HG03045 (cell line): ENCODE measurements at regions not wholly inside any gene's neighbourhood (a gene's known extent, or its start where the extent isn't known, plus 50 kb on each side); places are given as distances from the start of the nearest gene placed in this dataset.

Experiments used
- ATAC-seq: cut with Tn5 transposase; IDR thresholded peaks from one replicate; pipeline ENCODE4 v1.9.1; 2021; ENCODE audit warnings: mild to moderate bottlenecking, moderate library complexity; ENCODE audit not compliant: unreplicated experiment

DNA sequence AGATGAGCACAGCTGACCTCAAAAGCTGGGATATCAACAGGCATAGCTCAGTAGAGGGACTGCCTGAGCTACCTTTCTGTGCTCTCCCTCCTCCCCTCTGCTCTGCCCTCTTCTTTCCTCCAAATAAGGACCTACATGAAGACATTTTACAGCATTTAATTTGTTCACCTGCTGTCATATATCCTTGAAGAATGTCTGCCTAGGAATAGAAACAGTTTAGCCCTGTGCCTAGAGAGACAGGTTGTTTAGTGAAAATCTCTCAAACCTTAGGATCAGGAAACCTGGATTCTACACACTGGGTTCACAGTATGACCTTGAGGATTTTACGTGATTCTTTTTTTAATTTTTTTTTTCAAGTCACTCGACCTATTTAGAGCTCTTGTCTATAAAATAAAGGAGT, 213.0 kb upstream of the SETBP1 start:
- ATAC-seq = no peak

GRCh38 chr18:44473394-44474066, 207.2 kb upstream of the SETBP1 start:
- no peak for ATAC-seq

GRCh38 chr18:44474067-44474411, 206.6 kb upstream of the SETBP1 start:
- ATAC-seq = no peak

- no peak for ATAC-seq
These were observed 206.1 kb upstream of the SETBP1 start for GRCh38 chr18:44474591-44474990.

DNA sequence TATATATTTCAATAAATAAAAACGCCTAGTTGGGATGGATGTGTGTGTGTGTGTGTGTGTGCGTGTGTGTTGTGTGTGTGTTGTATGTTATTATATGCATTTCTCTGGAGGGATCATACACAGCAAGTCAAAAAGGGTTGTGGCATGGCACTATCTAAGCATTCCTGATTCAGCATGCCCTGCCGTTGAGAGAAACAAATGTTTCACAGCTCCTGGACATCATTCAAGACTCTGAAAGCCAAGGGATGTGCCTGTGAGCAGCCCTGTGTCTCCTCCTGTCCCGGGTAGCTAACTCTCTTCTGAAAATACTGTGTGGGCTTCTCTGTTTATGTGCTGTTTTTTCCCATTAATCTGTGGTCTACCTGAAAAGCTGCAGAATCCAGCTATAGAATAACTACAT, 197.9 kb upstream of the SETBP1 start:
- no peak for ATAC-seq

- ATAC-seq = no peak
These were observed 185.5 kb upstream of the SETBP1 start for GRCh38 chr18:44495151-44495550.

DNA sequence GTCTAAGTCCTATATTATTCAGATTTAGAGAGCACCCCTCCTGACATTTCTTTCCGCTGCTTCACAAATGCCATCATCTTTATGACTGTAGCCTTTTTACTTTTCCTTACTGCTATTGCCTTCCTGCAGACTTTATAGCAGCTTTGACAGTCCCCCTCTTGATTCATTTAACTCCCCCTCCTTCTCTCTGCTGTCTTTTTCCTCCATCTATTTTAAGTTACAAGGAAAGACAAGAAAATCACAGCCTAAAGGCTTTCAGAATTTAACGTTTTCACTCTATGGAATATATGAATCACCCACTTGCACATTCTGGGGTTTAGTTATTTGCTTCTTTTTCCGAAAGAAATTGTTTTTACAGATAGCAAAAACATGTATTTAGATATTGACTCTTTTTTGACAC, 183.4 kb upstream of the SETBP1 start:
- ATAC-seq = no peak

DNA sequence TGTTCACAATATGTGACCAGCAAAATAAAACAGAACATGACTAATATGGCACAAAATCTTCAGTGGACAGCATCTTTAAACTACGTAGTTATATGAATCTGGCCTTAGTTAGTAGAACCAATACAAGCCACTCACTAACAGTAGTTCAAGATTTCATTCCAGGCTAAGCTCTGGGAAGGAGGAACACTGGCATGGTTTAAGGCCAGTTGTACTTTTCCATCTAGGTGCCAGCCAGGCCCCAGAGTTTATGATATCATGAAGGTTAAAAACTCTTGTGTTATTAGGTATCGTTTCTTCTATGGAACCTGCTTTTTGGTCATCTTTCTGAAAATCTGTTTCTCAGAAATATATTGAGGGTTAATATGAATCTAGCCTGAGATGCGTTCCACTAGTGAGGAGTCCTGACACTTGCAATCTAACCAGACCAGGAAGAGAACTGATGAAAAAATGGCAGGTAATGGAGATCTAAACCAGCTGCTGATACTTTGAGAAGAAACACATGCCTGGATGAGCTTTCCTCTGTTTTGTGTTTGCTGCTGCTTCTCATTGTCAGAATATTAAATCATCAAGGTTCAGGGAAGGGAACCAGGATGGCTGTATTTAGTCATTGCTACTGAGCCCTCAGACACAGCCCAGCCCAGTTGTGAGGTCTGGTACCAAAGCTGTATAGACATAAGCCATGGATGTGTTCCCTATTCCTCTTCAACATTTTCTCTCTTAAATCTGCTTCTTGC, 182.8 kb upstream of the SETBP1 start:
- ATAC-seq = no peak

DNA sequence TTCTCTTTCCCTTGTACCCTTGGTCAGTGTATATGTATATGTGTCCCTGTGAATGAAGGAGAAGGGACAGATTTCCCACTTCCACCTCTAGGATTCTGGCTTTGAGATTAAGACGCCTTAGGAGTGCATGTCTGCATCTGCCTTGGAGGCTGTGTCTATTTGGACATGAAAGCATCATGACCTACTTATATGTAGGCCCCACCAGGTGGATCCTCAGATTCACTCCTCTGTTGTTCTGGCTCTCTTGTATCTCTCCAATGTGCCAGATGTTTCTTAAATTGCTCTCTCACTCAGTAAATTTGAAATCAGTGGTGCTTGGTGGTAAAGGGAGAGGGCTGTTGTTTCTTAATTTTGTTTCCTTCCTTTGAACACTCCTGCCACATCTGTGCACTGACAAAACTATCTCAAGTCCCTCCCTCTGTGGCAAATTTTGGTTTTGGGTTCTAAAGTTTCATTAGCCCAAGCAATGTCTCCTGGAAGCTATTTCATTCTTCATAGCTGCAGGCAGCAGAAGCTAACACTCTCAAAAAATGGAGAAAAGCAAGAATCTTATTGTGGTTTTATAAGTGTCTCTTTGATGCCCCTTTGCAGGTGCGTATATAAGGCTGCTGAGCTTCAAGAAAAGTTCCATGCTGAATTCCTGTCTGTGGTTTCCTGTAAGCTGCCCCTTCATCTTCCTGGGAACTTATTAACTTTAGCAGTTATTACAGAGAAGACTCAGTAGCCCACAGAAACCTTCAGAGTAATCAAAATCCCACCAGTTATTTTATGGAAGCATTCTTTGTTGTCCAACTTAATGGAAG, 179.7 kb upstream of the SETBP1 start:
- no peak for ATAC-seq

DNA sequence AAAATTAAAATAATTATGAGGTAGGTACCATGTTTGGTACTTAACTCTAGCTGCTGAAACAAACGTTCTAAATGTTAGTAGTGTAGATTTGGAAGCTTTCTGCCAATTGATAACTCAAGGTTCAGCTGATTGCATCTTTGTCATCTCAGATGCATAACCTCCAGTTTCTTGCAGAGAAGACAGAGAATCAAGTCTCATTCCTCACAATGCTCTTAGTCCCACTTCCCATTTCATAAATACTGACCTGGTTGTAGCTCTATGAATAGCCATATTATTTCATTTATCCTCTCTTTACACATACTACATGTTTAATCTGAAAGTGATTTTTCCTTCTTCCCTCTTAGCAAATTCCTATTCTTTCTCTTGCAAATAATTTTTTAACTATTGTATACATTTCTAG, 178.5 kb upstream of the SETBP1 start:
- no peak for ATAC-seq

GRCh38 chr18:44502790-44503189, 177.9 kb upstream of the SETBP1 start:
- ATAC-seq = no peak

DNA sequence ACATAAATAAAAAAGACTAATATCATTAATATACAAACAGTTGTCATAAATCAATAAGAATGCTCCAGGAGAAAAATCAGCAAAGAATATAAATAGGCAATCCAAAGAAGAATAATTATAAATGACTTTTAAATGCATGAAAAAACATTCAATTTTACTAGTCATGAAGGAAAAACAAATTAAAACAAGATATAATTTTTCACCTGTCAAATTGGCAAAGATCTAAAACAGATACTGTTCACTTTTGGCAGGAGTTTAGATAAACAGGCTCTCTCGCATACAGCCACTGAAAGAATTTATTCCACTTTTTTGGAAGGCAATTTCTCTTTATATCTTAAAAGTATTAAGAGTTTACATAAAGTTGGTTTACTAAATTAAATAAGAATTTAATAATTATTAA, 176.8 kb upstream of the SETBP1 start:
- ATAC-seq = no peak

GRCh38 chr18:44507729-44508325, 172.9 kb upstream of the SETBP1 start:
- no peak for ATAC-seq

- ATAC-seq = no peak
These were observed 172.2 kb upstream of the SETBP1 start for GRCh38 chr18:44508474-44508873.

DNA sequence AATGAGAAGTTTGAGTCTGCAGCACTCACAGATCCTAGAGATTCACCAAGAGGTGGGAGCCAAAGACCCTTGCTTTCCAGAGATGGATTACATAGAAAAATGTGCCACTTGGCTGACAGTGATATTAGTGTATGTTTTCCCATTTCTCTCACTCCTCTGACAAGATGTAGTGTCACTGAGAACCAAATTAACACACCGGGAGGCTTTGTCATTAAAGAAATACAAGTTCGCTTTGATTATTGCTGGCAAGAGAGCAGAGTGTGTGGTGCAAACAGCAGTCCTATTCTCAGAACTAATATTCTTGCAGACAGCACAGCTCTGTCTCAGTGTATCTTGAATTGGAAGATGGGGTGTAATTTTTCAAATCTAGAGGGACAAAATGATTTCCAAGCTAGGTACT, 171.6 kb upstream of the SETBP1 start:
- no peak for ATAC-seq

DNA sequence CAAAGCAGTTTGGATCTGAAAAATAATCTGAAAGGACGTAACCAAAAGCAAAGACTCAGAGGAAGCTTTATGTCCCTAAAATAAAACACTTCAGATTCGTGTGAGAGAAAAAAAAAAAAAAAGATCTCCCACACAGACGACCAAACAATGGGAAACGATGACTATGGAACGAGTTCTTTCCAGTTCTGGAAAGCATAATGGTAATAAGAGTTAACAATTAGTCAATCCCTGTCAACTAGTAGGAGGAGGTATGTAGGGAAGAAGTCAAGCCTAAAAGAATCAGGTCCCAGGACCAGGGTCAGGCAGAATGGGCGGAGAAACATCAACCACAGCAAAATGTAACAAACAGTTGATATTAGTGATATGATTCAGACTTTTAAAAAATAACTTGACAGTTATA, 170.3 kb upstream of the SETBP1 start:
- no peak for ATAC-seq

- ATAC-seq = no peak
These were observed 167.5 kb upstream of the SETBP1 start for GRCh38 chr18:44513233-44513632.

- ATAC-seq = no peak
These were observed 166.6 kb upstream of the SETBP1 start for GRCh38 chr18:44514106-44514505.

GRCh38 chr18:44514766-44515165, 165.9 kb upstream of the SETBP1 start:
- no peak for ATAC-seq

DNA sequence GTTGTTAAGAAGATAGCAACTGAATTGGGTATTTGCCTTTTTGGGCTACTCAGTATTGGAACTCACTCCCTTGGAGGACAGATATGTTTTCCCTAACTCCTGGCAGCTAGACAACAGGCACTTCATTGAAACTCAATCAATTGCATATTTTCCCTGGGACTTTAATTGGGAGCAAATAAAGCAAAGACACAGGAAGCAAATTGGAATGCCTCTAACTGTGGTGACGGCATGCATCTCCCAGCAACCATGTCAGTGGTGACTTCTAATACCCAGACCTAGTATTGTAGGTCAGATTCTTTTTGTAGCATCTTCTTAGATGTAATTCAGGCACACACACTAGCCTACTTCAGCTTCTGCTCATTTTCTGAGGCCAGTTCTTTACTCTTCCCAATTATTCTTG, 164.2 kb upstream of the SETBP1 start:
- ATAC-seq = no peak

- no peak for ATAC-seq
These were observed 163.6 kb upstream of the SETBP1 start for GRCh38 chr18:44517136-44517535.
